ENCODE measurements at regions not wholly inside any gene's neighbourhood (a gene's known extent, or its start where the extent isn't known, plus 50 kb on each side); places are given as distances from the start of the nearest gene placed in this dataset.

GRCh38 chr2:12428324-12428723 lies 288.4 kb upstream of the TRIB2 start:
- no peak overlapping the region for H3K4me3 ChIP-seq (ENCODE audit: insufficient read depth, low read length)
- no peaks in the 10 kb centered on the region for H3K9me3 ChIP-seq (ENCODE audit: low read depth, low read length)
- no peaks in the 10 kb centered on the region for H3K27me3 ChIP-seq (ENCODE audit: insufficient read depth, low read length)
- no peaks in the 10 kb centered on the region for H4K20me1 ChIP-seq (ENCODE audit: insufficient read depth, low read length)
- no peak overlapping the region for H3K4me2 ChIP-seq (ENCODE audit: insufficient read depth, low read length)
- H3K27ac ChIP-seq (ENCODE audit: low read depth, low read length) = no peak overlapping the region
- H2AFZ ChIP-seq (ENCODE audit: low read length) = no peak overlapping the region
- no peaks in the 10 kb centered on the region for H3K79me2 ChIP-seq (ENCODE audit: insufficient read depth, low read length)
- H3K36me3 ChIP-seq (ENCODE audit: insufficient read depth, low read length) = no peaks in the 10 kb centered on the region
- TF ChIP-seq CTCF (IDR thresholded peaks at IDR 0.05; ENCODE audit: extremely low read depth, low read depth, low read length) = no peak
- DNase-seq (ENCODE audit: insufficient read length, low spot score, missing footprints) = no peak
- peaks cover 35% of the 10 kb centered on the region for H3K4me1 ChIP-seq (ENCODE audit: insufficient read depth, low read length)

GRCh38 chr2:12428786-12429185 lies 287.9 kb upstream of the TRIB2 start:
- Histone ChIP-seq H3K36me3 (ENCODE audit: insufficient read depth, low read length) (no peaks in the 10 kb centered on the region), H3K4me2 (ENCODE audit: insufficient read depth, low read length) (no peak overlapping the region), H4K20me1 (ENCODE audit: insufficient read depth, low read length) (no peaks in the 10 kb centered on the region), H3K4me3 (ENCODE audit: insufficient read depth, low read length) (no peak overlapping the region), H3K27me3 (ENCODE audit: insufficient read depth, low read length) (no peaks in the 10 kb centered on the region), H3K79me2 (ENCODE audit: insufficient read depth, low read length) (no peaks in the 10 kb centered on the region), H3K27ac (ENCODE audit: low read depth, low read length) (no peak overlapping the region), H2AFZ (ENCODE audit: low read length) (no peak overlapping the region), H3K4me1 (ENCODE audit: insufficient read depth, low read length) (peaks cover 40% of the 10 kb centered on the region), H3K9me3 (ENCODE audit: low read depth, low read length) (no peaks in the 10 kb centered on the region)
- no peak for DNase-seq (ENCODE audit: insufficient read length, low spot score, missing footprints)
- no peak for TF ChIP-seq CTCF (IDR thresholded peaks at IDR 0.05; ENCODE audit: extremely low read depth, low read depth, low read length)

- Histone ChIP-seq H3K36me3 (ENCODE audit: insufficient read depth, low read length) (no peaks in the 10 kb centered on the region), H3K4me3 (ENCODE audit: insufficient read depth, low read length) (no peak overlapping the region), H4K20me1 (ENCODE audit: insufficient read depth, low read length) (no peaks in the 10 kb centered on the region), H3K9me3 (ENCODE audit: low read depth, low read length) (no peaks in the 10 kb centered on the region), H3K27me3 (ENCODE audit: insufficient read depth, low read length) (no peaks in the 10 kb centered on the region), H3K4me1 (ENCODE audit: insufficient read depth, low read length) (peaks cover 33% of the 10 kb centered on the region), H3K79me2 (ENCODE audit: insufficient read depth, low read length) (no peaks in the 10 kb centered on the region), H3K4me2 (ENCODE audit: insufficient read depth, low read length) (peak overlapping the region; percentile 61), H3K27ac (ENCODE audit: low read depth, low read length) (peak overlapping the region; percentile 84), H2AFZ (ENCODE audit: low read length) (peak overlapping the region; percentile 65)
- no peak for TF ChIP-seq CTCF (IDR thresholded peaks at IDR 0.05; ENCODE audit: extremely low read depth, low read depth, low read length)
- peak; percentile 87 for DNase-seq (ENCODE audit: insufficient read length, low spot score, missing footprints)
These were observed 286.8 kb upstream of the TRIB2 start for GRCh38 chr2:12429779-12430406.

- peak overlapping the region; percentile 61 for H3K4me2 ChIP-seq (ENCODE audit: insufficient read depth, low read length)
- no peaks in the 10 kb centered on the region for H3K27me3 ChIP-seq (ENCODE audit: insufficient read depth, low read length)
- H3K4me1 ChIP-seq (ENCODE audit: insufficient read depth, low read length) = peaks cover 33% of the 10 kb centered on the region
- no peaks in the 10 kb centered on the region for H3K9me3 ChIP-seq (ENCODE audit: low read depth, low read length)
- no peak for DNase-seq (ENCODE audit: insufficient read length, low spot score, missing footprints)
- peak overlapping the region; percentile 20 for H3K4me3 ChIP-seq (ENCODE audit: insufficient read depth, low read length)
- peak overlapping the region; percentile 84 for H3K27ac ChIP-seq (ENCODE audit: low read depth, low read length)
- peak overlapping the region; percentile 65 for H2AFZ ChIP-seq (ENCODE audit: low read length)
- H4K20me1 ChIP-seq (ENCODE audit: insufficient read depth, low read length) = no peaks in the 10 kb centered on the region
- H3K79me2 ChIP-seq (ENCODE audit: insufficient read depth, low read length) = no peaks in the 10 kb centered on the region
- TF ChIP-seq CTCF (IDR thresholded peaks at IDR 0.05; ENCODE audit: extremely low read depth, low read depth, low read length) = no peak
- no peaks in the 10 kb centered on the region for H3K36me3 ChIP-seq (ENCODE audit: insufficient read depth, low read length)
These were observed 286.2 kb upstream of the TRIB2 start for GRCh38 chr2:12430407-12431133.
